AG04449 (cell line): ENCODE measurements at regions not wholly inside any gene's neighbourhood (a gene's known extent, or its start where the extent isn't known, plus 50 kb on each side); places are given as distances from the start of the nearest gene placed in this dataset.

Source experiments
- CTCF ChIA-PET: fragments of 350-600 bp; formaldehyde crosslinking; extraction: SDS; loops from one replicate; lab custom pipeline; 2021; ENCODE audit warnings: antibody characterized with exemption; lab: Yijun Ruan, JAX
- POLR2A ChIA-PET: fragments of 400-600, 350-600 bp; formaldehyde crosslinking; extraction: SDS; loops from one replicate; lab custom pipeline; 2020; ENCODE audit warnings: antibody characterized with exemption, inconsistent platforms; lab: Yijun Ruan, JAX
- DNase-seq: peaks from one replicate; pipeline ENCODE4 v3.0.0-alpha.2; 2010; ENCODE audit warnings: low read depth, low spot score
- H3K4me3 ChIP-seq: 2 replicates; pipeline ENCODE4 v1.5.1; 2011; ENCODE audit warnings: low read depth, mild to moderate bottlenecking, control low read depth, low read length
- TF ChIP-seq, protein P1 (sequence below): IDR thresholded peaks from one replicate; pipeline ENCODE4 v1.5.1; 2011; ENCODE audit warnings: mild to moderate bottlenecking, moderate library complexity, low read length, control low read depth, inconsistent platforms; ENCODE audit not compliant: insufficient read depth; ENCODE audit errors: missing control alignments

DNA sequence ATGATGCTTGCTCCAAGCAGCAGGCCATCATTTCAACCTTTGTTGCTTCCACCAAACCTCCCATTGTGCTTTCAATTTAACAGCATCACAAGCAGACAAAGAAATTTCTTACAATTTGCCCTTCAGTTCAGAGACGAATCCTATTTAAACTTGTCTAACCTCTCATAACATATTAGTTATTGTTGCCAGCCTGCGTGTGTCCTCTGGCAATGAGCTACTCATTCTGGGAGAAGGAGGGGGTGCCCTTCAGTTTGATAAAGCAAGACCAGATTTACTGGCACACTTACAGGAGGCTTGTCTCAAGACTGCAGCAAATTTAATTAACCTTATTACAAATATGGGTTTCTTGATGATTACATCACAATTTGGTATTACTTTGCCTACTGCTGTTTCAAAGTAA, 203.6 kb upstream of the SOX5 start:
- TF ChIP-seq, protein P1, sequence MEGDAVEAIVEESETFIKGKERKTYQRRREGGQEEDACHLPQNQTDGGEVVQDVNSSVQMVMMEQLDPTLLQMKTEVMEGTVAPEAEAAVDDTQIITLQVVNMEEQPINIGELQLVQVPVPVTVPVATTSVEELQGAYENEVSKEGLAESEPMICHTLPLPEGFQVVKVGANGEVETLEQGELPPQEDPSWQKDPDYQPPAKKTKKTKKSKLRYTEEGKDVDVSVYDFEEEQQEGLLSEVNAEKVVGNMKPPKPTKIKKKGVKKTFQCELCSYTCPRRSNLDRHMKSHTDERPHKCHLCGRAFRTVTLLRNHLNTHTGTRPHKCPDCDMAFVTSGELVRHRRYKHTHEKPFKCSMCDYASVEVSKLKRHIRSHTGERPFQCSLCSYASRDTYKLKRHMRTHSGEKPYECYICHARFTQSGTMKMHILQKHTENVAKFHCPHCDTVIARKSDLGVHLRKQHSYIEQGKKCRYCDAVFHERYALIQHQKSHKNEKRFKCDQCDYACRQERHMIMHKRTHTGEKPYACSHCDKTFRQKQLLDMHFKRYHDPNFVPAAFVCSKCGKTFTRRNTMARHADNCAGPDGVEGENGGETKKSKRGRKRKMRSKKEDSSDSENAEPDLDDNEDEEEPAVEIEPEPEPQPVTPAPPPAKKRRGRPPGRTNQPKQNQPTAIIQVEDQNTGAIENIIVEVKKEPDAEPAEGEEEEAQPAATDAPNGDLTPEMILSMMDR, result no peak
- CTCF ChIA-PET, result no interaction called here
- POLR2A ChIA-PET, result no interaction called here
- no peak for DNase-seq
- H3K4me3 ChIP-seq, result no peak overlapping the region

DNA sequence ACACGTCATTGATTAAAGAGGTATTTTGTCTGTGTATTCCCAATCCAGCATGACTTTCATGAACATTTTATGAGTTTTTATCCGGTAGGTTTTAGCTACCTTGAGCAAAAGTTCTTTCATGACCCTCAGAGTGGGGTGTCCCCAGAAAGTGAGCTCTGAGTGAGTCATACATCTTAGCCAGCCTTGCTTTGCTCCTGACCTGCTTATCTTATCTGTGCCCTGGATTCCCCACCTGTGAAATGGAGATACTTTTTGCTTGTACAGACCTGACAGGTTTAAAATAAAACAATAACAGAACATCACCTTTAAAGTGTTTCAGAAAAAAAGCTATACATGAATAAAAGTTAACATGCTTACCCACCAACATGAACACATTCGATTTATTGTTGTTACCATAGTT, 202.8 kb upstream of the SOX5 start:
- POLR2A ChIA-PET, result no interaction called here
- TF ChIP-seq, protein P1, result no peak
- H3K4me3 ChIP-seq, result no peak overlapping the region
- DNase-seq, result no peak
- CTCF ChIA-PET, result no interaction called here

DNA sequence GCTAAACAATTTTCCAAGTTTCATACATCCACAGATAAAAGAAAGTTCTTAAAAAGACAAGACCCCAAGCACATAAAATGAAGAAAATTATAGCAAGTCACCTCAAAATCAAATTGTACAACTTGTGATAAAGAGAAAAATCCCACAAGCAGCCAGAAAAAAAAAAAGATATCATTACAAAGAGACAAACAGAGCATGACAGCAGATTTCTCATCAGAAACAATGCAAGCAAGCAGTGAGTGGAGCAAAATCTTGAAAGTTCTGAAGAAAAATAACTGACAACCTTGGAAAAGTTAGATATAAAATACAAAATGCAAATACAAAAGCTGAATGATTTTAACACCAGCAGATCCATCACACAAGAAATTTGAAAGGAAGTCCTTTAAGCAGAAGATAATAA, 194.5 kb upstream of the SOX5 start:
- no peak overlapping the region for H3K4me3 ChIP-seq
- DNase-seq, result no peak
- CTCF ChIA-PET, result no interaction called here
- TF ChIP-seq, protein P1, result no peak
- POLR2A ChIA-PET, result no interaction called here

DNA sequence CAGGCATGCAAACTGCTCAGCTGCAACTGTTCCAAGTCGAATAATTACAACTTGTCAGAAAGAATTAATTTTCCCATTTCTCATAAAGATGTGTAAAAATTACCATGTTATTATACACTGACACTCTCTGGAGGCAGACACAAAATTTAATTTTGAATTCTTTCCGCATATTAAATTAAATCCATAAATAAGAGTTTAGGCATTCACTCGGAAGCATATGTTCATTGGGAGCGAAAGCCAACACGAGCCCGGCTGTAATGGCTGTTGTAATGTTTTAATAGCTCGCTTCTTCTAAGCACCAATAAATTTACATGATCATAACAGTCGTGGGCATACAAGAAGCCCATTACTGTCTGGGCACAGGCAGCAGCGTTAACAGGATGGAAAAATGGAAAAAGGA, 189.6 kb upstream of the SOX5 start:
- DNase-seq, result no peak
- CTCF ChIA-PET, result no interaction called here
- TF ChIP-seq, protein P1, result no peak
- POLR2A ChIA-PET, result no interaction called here
- no peak overlapping the region for H3K4me3 ChIP-seq

DNA sequence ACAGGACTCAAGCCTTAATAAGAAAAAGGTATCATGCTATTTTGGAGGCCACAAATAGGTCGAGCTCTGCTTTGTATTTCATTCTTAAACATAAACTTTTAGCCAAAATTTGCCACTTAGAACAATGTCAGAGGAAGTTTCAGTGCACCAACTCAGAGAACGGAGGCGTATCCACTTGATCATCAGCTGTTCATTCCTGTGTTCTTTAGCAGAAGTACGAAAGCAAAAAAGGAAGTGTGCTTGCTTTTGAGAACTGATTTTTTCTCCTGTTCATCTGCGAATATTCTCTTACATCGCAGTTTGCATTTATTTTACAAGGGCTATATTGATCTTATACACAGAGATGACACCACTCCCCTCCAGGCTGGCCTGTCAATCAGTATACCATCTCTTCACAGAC, 188.6 kb upstream of the SOX5 start:
- TF ChIP-seq, protein P1, result no peak
- ChIA-PET POLR2A (no interaction called here), CTCF (no interaction called here)
- no peak overlapping the region for H3K4me3 ChIP-seq
- no peak for DNase-seq

DNA sequence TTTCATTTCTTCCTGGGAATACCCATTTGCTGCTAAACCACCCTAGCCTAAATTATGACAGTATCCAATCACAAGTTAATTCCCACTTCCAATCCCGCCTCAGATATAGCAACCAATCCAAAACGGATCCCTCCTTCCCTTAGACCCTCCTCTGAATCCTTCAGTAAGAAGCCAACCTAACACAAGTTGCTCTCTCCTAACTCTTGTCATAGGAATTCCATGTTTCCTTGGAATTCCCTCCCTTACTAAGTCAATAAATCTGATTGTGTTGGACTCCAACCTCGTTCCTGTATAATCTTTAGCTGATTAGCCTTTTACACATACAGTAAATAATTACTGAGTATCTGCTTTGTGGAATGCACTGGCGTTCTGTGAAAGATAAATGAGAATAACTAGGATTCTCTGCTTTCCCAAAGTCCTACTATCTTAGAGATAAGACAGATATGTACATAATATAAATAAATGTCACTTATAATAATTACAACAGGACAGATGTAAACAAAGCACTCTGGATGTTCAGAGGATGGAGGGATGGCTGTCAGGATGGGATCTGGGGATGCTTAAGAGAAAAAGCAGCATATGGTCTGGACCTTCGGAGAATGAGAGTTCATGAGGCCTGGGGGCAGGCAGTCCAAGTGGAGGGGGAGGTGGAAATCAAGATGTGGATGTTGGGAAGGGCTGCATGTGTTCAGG, 185.8 kb upstream of the SOX5 start:
- TF ChIP-seq, protein P1, result no peak
- no peak for DNase-seq
- ChIA-PET CTCF (no interaction called here), POLR2A (no interaction called here)
- no peak overlapping the region for H3K4me3 ChIP-seq
